Left kidney (tissue), 1 donor: ENCODE measurements at regions not wholly inside any gene's neighbourhood (a gene's known extent, or its start where the extent isn't known, plus 50 kb on each side); places are given as distances from the start of the nearest gene placed in this dataset.

ENCODE experiments used
- DNase-seq: peaks from one replicate; pipeline ENCODE4 v3.0.0-alpha.2; 2013

DNA sequence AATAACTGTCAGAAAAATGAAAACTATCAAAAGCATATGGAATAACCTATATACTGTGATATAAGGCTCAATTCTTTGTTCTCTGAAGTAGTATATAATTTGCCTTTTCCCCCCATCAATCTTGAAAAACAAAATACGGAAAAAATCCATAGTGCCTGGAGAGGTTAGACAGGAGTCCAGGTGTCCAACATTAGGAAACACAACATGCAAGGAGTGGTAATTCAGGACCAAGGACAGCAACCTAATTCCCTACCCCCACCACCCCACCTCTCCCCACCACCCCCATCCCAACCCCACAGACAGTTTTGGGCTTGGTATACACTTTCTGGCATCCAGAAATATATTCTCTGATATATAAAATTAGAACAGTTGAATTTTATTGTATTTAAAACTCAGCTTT, 55.1 kb upstream of the SLC25A26 start:
- DNase-seq, result no peak

DNA sequence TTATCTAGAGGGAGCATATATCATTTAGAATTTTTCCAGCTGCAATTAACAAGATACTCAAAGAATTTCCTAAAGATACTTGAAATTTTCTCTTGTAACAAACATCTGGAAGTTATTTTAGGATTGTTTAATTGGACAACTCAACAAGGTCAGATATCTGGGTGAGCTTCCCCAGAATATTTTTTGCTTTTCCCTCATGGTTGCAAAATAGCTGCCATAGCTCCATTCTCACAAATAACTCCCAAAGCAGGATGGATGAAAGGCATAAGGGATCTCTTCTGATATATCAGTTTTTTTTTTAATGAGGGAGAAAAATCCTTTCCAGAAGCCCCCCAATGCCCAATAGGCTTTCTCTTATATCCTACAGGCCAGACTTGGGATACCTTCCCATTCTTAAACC, 56.6 kb upstream of the SLC25A26 start:
- no peak for DNase-seq

DNA sequence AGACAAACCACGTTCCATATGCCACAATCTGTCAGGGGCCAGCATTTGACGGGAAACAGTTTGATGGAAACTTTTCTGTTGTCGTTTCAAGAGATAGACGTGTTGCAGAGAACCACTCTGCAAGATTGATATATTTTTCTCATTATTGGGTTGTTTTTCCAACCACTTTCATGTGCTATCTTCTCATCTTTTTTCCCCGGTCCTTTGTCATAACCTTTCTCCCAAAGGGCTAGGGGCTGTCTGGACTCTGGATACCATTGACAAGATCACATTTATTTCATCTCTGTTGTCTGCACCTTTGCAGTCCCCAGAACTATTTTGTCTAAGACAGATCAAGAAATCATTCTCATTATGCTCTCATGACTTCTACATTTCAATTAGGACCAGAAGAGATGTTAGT, 57.6 kb upstream of the SLC25A26 start:
- no peak for DNase-seq

DNA sequence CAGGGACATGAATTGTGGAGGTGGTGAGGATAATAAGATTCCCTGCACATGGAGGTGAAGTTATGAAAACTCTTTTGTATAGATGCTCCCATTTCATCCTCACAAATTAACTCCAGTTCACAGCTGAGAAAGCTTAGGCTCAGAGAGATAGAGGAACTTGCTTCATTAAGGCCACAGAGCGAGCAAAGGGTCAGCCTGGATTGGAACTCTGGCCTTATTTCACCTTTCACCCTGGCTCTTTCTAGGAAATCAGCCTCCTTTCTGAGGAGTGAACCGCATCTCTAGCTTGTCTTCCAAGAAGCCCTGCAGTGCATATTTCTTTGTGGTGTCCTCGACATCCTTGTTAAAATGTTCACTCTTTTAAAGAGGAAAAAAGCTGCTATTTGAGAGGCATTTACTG, 58.0 kb upstream of the SLC25A26 start:
- DNase-seq, result no peak

DNA sequence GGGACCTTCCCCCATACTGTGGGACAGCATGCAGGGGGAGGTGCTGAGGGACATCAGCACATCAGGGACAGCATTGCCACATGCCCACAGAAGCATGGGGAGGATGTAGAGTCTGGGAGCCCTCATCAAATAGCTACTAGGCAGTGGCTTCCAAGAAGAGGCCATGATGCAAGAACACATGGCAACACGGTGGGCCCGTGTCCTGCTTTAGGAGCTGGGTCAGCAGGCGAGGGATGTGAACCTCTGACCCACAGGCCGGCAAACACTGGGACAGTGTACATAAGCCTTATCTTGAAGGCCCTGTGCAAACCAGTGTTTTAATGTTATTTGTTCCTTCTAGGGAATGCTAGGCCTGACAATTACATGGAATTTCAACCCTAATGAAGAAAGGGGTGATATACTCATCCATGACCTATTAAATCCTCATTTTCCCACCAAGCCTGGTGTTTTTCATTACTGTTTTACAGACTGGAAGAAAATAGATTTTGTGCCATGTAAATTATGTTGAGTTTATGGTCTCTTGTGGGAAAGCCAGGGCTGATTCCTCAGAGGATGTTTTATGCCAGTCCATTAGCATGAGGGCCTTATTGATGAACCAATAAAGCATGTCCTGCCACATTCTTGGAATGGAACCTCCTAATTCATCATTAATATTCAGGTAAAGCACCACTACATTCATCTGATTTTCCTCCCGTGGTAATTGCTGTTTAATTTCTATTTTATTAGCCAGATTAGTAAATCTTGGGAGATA, 61.7 kb upstream of the SLC25A26 start:
- DNase-seq, result no peak

DNA sequence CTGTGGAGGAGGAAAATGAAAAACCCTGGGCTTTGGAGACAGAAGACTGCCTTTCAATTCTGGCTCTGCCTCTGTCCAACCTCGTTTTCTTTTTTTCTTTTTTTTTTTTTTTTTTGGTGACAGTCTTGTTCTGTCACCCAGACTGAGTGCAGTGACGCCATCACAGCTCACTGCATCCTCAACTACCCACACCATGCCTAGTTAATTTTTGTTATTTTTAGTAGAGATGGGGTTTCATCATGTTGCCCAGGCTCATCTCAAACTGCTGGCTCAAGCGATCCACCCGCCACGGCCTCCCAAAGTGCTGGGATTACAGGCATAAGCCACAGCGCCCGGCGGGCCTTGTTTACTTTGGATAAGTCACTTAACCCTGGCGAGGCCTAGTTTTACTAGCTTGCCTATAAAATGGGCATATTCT, 66.3 kb upstream of the SLC25A26 start:
- no peak for DNase-seq

DNA sequence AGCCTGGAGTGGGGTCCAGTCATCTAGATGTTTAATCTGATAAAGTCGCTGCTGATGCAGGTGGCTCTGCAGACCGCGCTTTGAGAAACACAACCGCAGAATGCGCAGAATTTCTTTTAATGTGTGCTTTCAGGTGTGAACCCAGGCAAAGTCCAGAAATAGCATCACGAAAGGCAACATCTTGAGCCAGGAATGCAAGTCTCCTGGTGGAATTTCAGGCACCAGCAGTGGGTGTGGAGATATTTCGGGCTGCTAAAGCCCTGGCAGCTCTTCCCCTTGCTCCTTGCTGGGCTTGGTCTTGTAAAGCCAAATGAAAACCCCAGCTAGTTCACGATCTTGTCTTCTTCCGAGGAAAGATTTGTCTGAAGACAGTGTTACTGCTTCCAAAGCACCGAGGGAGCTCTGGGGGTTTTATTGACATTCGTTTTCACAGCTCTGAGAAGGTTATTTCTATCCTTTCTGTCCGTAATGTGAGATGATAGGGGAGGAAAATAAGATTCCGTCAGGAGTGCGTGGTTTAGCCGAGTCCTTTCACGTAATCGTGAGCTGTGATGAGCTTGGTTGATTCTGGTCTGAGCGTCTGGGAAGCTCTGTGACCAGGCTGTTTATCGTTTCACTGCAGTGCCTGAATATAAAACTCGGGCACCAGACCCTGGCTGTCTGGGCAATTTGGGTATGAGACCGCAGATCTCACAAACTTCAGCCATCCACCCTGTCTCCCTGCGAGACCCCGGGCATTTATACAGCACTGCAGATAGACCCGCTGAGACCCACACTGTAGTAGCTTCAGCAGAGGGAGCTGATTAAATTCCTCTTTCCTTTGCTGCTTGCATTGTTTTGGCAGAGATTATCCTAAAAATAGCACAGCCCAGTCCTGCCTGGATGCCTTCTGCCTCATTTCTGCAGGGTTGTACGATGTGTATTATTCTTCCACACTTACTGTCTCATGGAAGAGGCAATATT, 67.0 kb upstream of the SLC25A26 start:
- DNase-seq, result peak; percentile 35

DNA sequence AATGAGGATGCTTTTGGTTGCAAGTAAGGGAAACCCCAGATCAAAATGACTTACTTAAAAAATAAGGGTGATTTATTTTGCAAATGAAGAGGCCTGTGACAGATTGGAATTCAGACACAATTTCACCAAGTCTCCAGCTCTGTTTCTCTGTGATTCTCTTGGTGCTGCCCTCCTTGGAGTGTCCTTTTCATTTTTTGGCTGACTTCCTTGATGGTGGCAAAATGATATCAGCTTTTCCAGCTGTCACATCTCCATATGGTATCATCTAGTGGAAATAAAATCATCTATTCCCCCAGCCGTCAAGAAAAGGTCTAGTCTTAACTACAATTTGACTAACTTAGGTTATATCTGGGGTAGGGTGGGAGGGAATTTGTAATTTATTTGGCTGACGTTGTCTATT, 68.5 kb upstream of the SLC25A26 start:
- DNase-seq, result no peak

DNA sequence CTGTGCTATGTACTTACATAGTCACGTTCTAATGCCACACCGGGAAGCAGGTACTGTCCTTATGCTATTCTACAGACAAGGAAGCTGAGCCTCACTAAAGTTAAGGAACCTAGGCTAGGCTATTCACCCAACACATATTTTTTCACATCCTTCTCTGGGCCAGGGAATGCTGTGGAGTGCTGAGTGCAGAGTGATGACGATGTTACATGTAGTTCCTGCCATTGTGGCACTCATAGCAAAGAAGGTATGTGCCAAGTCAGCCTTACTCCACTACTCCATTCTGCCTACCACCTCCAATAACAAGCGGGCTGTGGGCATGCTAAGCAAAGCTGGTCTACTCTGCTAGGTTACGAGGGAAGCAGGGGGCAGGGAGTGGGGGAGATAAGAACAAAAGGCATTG, 69.8 kb upstream of the SLC25A26 start:
- DNase-seq, result no peak

DNA sequence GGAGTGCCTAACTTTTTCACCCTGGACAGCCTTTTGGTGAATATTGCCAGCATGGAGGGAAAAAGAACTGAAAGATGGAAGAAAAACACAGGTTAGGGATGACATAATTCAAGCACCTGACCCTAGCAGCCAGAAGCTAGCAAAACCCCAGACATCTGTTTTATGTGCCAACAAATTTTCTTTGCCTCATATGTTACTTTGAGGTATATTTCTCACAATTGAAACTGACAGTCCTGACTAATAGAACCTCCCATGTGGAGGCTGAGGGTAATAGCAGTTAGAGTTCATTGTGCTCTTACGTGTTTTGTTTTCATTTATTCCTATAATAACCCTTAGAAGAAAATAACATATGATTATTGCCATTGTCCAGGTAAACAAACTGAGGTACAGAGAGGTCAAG, 71.5 kb upstream of the SLC25A26 start:
- DNase-seq, result no peak

DNA sequence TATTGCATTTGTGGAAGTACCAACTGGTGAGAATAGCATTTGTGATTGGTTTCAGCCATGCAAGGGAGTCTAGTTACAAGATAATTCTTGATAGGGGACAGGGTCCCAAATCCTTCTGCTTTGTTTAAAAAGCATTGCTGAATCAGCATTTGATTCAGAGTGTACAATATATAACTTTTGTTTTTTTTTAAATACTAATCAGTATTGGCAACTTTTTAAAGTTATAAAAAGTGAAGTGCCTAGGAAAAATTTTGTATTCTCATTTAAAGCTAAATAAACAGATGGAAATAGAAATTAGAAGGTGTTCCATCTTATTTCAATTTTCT, 75.4 kb upstream of the SLC25A26 start:
- DNase-seq, result no peak

DNA sequence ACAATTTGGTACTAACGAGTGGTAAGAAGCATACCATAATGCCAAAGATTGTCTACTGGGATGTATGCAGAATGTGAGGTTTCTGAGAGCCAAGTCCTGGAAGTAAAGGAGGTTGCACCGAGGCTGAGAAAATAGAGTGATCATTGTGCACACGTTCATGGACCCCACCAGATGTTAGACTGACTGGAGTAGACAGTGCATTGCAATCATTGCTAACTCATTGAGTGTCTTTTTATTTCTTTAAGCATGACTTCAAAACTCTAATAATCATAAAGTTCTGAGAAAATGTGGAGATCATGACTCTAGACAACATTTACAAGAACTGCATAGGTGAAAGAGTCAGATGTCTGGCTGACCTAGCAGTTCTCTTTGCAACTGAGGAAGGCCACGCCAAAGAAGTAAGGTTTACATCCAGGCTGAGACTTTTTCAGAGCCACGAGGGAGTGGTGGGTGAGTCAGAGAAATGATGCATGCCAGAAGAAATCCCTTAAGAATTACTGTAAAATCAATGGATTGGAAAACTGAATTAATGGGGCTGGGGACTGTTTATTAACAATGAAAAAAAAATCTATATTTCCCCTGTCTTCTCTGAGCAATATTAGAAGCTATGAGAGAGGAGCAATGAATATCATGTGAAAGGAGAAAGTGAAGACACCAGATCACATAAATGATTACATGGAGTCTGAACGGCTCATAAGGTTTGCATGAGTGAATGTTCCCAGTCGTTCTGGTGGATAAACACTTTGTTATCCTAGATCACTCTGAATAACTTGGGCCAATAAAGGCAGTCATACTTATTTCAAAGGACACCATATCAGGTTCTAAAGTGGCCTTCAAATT, 76.0 kb upstream of the SLC25A26 start:
- peak; percentile 44 for DNase-seq

DNA sequence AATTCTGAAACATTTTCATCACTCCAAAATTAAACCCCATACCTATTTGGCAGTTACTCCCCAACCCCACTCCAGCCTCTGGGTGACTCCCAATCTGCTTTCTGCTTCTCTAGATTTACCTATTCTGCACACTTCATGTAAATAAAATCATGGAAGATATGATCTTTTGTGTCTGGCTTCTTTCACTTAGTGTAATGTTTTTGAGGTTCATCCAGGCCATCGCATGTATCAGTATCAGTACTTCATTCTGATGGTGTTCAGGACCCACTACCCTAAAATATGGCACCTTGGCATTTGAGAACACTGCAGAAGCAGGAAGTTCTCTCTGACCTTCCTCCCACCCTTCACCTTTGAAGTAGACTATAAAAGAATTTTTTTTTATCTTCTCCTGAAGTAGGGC, 78.7 kb upstream of the SLC25A26 start:
- no peak for DNase-seq

DNA sequence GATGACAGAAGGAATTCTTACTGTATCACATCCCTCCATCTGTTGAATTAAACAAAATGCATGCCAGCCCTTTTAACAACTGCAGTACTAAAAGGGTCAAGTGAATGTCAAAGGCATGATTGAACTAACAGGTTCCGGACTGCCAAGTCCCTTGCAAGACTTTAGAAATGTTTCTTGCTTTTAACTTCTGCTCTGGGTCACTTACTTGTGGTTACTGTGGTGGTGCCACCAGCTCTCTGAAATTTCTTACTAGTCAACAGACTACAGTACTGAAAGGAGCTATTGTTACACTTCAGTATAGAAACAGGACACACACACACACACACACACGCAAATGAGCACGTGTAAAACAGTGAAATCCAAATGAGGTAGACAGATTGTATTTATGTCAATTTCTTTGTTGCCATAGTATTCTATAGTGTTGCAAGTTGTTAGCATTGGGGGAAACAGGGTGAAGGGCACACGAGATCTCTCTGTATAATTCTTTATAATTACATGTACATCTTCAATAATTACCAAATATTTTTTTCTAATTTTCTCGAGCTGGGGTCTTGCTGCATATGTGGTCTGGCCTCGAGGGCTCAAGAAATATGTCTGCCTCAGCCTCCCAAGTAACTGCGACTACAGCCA, 79.9 kb upstream of the SLC25A26 start:
- DNase-seq, result no peak

DNA sequence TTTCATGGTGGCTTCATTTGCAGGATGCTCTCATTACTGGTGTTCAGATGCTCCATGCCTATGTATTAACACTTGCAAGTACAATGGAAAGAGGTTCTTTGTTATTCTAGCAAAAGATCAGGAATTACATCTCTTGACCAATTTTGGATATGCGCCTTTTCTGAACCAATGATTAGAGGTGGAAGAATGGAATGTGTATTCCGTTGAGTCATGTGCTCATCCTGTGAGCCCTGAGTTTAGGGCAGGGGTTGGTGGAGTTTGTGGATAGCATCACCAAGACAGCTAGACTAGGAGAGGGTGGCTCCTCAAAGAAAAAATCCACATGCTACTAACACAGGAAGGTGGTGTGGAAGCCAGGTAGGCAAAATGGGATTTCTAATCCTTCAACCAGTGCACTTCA, 80.7 kb upstream of the SLC25A26 start:
- no peak for DNase-seq

DNA sequence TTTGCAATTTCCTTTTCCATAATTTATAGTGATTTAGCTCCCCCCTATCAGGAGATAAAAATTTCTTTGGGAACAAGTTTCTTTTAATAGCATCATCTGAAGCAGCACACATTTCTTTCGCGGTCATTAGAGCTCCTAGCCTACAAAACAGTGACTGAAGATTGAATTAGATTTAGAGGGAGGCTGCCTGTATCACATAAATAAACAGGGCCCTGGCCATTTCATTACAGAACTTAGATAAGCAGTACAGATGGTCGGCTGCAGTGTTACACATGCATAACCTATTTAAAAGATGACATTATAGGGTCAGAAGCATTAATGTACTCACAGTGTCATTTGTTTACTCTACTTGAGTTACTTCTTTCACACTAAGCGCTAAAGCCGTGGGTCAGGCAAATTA, 81.4 kb upstream of the SLC25A26 start:
- DNase-seq, result no peak

DNA sequence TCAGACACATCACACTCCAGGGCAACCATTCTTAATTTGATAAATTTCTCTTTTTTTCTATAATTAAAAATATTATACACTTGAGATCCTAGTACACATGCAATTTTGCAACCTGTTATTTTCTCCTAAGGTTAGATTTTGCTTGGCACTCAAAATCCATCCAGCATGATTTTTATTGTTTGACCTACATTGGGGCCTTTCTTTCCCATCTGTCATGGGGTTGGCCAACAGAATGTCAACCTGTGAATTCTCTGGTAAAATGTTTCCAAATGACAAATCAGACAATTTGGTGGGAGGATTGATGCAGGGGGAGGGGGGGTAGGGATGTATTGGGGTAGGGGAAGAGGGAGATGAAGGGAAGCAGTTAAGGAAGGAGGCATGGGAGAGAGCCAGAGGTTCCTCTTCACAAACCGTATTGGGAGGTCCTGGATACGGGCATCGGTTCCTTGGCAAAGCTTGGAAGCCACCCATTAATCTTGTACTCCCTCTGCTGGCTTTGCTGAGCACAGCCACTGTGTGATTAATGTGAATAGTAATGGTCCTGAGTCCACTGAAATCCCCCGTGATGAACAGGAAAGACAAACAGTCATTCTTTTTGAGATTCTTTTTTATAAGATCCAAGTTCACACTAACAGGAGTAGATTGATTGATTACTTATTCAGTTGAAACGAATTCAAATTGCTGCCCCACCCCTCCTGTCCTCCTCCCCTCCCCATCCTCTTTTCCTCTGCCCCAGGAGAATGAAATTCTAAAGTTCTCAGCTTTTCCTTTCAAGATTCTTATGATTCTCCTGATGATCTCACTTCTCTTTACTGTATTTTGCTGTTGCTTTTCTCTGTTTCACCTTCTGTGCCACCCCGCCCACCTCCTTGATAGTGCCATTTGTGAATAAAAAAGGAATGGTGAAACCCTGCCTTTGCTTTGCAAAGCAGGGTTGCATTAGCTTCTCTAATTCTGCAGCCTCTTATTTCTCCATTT, 82.2 kb upstream of the SLC25A26 start:
- DNase-seq, result peak; percentile 68

DNA sequence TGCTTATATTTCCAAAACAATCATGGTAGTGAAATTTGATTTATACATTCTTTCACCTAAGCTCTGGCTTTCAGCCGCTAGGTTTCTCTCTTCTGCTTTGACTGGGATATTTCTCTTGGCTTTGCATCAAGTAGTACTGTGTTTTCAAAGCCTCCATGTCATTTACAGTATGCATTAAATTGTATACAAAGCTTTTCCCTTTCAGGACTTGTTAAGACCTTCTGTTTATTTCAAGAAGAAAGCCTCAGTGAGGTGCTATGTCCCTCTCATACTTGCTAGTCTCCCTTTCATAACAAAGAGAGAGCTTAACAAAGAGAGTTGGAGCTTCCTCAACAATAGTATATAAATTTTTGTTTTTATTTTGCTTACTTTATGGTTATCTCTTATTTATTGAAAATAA, 84.2 kb upstream of the SLC25A26 start:
- DNase-seq, result no peak

DNA sequence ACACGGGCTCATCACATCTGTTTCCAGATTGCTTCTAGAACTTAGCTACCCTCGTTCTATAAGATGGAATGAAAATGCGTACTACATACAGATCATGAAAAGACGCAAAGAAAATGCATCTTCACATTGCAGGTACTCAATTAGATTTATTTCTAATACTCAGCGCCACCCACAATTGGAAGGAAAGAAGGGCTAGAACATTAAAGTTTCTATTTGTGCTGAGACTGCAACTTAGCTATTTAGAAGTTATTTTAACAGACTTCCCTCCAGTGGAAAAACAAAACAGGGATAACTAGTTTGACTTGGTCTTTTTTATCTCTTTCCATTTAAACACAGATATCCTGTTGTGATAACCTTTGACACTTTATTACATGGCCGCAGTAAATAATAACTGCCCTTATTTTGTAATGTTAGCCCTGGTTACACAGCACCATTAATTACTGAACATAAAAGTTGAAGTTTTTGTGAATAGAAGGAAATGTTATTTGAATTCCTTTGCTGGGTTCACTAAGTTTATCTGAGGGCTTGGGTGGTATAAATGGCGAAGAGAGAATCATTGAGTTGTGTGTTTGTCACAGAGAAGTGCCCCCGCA, 86.9 kb upstream of the SLC25A26 start:
- DNase-seq, result no peak

DNA sequence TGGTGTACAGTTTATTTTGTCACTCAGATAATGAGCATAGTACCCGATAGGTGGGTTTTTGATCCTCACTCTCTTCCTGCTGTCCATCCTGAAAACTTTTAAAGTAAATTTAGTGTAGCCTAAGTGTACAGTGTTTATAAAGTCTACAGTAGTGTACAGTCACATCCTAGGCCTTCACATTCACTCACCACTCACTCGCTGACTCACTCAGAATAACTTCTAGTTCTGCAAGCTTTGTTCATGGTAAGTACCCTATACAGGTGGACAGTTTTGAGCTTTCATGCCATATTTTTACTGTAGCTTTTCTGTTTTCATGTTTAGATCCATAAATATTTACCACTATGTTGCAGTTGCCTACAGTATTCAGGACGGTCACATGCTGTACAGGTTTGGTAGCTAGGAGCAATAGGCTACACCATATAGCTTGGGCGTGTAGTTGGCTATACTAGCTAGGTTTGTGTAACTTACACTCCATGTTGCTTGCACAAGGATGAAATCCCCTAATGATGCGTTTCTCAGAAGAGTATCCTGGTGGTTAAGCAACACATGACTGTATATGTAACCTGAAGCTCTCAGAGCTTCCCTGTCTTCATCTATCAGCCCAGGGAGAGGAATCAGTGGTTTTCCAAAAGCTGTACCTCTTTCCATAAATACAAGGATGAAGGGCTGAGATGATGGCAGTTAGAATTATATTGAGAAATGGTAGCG, 87.6 kb upstream of the SLC25A26 start:
- no peak for DNase-seq
